ENCODE measurements at regions not wholly inside any gene's neighbourhood (a gene's known extent, or its start where the extent isn't known, plus 50 kb on each side); places are given as distances from the start of the nearest gene placed in this dataset.

- TF ChIP-seq CTCF (IDR thresholded peaks at IDR 0.05) (no peak), POLR2AphosphoS5 (IDR thresholded peaks at IDR 0.05) (no peak)
Observed at GRCh38 chr1:82487778-82488177, 687.0 kb downstream of the ADGRL2 start.
